Thyroid gland (tissue), 4 donors: ENCODE measurements at regions not wholly inside any gene's neighbourhood (a gene's known extent, or its start where the extent isn't known, plus 50 kb on each side); places are given as distances from the start of the nearest gene placed in this dataset.

Experiments
- CTCF ChIP-seq, 6 experiments: fragments of 200-600 bp in 3 of 6; fragments of 450-650 bp in 3 of 6; sonication (generic) in 3 of 6; IDR thresholded peaks; one replicate each; pipeline ENCODE4 v1.5.1; 2016 to 2019; ENCODE audit warnings: antibody characterized with exemption in 6 of 6, mild to moderate bottlenecking in 2 of 6, inconsistent platforms in 1 of 6, moderate library complexity in 1 of 6
- POLR2A ChIP-seq, 2 donors: fragments of 450-650 bp; IDR thresholded peaks; one replicate each; pipeline ENCODE4 v1.6.1; 2017; ENCODE audit warnings: antibody characterized with exemption in 2 of 2, mild to moderate bottlenecking in 2 of 2, moderate library complexity in 1 of 2

- TF ChIP-seq CTCF (IDR thresholded peaks at IDR 0.05) = no peak
- TF ChIP-seq POLR2A (IDR thresholded peaks at IDR 0.05) = no peak
These were observed 336.0 kb downstream of the GLRX3 start for GRCh38 chr10:130472236-130472635.
